IPS DF 19.7 (cell line): ENCODE measurements at regions not wholly inside any gene's neighbourhood (a gene's known extent, or its start where the extent isn't known, plus 50 kb on each side); places are given as distances from the start of the nearest gene placed in this dataset.
"Not testable (repeated sequence)": the region's sequence is repeated elsewhere in the genome, so short reads cannot be mapped to it uniquely, and the experiment has no call there.

ENCODE experiments used
- DNase-seq: peaks from one replicate; pipeline ENCODE4 v3.0.0-alpha.2; 2013; ENCODE audit warnings: low read depth, low spot score

DNA sequence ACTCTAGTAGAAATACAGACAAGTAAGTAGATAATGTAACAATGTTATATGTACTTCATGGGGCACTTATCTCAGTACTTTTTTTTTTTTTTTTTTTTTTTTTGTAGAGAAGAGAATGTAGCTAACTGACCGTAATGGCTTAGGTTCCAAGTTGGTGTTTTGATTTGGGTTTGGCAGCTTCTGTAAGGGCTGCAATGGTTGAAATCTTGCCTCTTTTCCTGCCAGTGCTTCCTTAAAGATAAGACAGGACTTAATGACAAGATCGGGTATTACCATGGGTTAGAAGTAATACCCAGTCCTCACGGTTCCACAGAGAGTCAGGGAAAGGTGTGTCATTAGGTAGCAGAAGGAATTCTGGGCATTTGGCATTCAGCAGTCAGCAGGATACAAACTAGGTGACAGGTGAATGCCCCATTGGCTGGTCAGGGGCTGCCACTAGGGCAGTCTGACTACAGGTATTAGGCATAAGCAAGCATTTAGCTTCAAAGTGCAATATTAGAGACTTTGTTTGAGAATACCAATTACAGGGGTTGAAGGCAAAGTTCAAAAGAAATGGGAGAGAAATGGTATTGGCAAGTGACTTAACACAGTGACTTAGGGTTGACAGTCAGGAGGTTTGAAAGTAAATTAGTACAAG lies 189.4 kb upstream of the RND3 start:
- no peak for DNase-seq

DNA sequence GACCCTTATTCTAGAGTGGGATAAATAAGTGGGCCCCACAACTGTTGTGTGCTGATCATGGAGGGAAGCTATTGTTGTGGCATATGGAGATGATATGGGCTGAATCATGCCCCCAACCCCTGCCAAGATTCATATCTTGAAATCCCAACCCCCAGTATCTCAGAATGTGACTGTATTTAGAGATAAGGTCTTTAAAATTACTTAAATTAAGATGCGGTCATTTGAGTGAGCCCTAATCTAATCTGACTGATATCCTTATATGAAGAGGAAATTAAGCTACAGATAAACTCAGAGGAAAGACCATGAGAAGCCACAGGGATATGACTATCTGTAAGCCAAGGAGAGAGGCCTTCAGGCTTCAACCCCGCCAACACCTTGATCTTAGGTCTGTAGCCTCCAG lies 188.3 kb upstream of the RND3 start:
- no peak for DNase-seq

DNA sequence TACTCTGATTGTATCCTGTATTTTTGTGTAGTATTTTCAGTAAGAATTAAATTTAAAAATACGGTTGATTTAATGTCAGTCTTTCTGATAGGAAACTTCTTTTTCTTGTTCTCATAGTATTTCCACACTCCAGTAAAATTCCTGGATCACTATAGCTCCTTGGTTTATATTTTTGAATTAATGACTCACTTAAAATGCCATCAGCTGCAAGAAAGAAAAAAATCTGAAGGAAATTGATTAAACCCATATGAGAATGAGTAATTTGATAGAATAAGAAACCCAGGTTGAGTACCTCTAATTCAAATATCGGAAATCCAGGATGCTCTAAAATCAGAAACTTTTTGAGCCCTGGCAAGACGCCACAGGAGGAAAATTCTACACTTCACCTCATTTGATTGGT lies 186.8 kb upstream of the RND3 start:
- no peak for DNase-seq

DNA sequence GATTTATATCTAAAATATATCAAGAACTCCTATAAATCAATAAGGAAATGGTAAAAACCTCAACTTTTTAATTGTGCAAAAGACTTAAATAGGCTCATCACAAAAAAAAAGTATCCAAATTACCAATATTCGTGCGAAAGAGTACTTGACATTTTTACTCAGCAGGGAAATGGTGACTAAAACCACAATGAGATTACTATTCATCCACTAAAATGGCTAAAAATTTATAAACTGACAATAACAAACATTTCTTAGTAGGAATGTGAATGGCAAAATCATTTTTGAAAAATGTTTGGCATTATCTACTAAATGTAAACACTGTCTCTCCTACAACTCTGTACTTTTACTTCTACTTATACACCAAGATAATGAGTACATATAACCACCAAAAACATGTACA lies 184.8 kb upstream of the RND3 start:
- DNase-seq: no peak

DNA sequence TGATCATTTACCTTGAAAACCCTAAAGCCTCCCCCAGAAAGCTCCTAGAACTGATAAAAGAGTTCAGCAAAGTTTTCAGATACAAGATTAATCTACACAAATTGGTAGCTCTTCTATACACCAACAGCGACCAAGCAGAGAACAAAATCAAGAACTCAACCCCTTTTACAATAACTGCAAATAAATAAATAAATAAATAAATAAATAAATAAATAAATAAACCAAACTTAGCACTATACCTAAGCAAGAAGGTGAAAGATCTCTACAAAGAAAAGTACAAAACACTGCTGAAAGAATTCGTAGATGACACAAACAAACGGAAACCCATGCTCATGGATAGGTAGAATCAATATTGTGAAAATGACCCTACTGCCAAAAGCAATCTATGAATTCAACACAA lies 182.0 kb upstream of the RND3 start:
- DNase-seq: no peak

DNA sequence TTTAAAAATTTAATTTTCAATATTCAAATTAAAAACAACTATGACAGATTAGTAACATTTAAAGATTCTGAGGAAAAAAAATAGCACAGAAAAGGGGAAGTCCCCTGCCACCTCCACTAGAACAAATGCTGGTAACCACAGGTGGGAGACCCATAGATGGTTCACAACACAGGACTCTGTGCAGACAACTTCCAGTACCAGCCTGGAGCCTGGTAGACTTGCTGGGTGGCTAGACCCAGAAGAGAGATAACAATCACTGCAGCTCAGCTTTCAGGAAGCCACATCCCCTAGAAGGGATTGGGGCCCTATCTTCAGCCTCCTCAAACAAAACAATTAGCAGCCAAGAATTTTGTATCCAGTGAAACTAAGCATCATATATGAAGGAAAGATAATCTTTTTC lies 179.6 kb upstream of the RND3 start:
- not testable (repeated sequence) for DNase-seq

DNA sequence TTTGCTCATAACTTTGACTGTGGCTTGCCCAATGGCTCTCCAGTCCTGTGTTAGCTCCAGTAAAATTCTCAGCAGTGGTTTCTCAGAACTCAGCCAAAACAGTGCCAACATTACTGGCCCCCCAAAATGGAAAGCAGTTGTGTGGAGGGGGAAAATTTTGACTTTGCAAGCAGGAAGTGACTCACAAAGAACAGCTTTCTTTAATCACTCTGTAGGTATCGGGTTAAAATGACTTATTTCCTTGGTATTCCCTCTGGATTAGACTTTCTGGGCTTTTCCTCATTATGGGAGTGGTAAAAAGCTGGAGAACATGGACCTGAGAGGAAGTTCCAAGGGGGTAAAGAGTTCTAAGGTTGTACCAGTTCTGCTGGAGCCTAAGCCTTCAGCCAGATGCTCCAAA lies 175.7 kb upstream of the RND3 start:
- no peak for DNase-seq

DNA sequence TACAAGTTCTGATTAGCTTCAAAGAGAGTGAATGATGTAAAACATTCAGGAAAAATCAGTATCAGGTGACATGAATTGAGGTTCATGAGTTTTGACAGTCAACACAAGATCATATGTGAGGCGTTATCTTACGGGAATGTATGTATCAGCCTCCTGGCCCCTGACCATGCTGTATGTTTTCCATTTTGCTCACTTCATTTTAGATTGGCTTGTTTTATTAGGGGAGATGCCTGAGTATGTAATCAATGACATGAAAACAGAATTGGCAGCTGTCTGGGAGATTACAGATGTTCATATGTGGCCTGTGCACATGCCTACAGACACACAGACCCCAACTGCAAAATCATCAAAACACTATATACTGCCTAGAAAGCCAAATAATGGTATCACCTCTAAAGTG lies 168.5 kb upstream of the RND3 start:
- no peak for DNase-seq

DNA sequence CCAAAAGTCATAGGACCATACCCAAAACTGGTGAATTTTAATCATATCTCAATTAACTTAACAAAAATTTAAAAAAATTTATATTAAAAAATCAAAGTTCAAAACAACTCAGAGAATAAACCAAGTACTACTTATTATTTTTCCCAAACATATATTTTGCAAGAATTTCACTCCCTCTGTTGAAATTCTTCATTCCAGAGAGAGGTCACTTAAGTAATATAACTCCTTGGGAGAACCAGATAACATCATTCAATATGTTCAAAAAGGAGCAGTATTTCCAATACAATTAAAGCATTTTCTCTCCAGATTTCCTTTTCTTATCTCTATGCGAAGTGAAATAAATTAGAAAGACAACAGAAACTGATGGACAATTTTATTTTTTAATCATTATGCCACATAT lies 165.9 kb upstream of the RND3 start:
- no peak for DNase-seq

DNA sequence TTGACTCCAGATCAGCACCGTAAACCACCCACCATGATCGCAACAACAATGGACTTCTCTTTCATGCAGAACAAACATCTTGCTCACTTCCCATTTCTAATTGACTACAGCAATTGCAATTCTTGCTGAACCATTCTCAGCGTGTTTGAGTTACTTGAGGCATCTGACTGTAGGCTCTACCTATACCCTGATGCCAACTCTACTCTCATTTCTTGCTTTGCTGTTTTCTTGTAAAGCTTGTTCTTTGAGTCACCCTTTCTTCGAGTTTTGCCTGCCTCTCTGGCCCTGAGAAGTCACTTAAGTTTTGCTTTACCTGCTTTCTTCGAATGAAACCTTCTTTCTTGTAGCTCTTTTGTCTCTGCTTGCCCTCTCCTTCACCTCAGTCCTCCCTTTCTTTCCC lies 160.5 kb upstream of the RND3 start:
- DNase-seq: no peak

DNA sequence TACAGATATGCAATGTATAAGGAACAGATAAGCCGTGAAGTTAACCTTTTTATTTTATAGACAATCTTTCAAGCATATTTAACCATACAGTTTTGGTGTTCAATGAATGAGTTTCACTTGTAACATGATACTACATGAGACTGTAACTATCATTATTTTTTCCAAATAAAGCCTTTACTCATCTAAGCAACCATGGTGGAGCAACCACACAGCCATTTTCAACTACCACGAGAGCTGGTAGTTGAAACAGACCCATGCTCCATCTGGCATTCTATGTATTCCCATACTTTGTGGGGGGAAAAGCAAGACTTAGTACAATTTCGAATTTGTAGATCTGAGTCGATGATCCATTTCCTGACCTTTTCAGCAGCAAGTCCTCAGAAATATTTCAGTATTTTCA lies 159.3 kb upstream of the RND3 start:
- no peak for DNase-seq

DNA sequence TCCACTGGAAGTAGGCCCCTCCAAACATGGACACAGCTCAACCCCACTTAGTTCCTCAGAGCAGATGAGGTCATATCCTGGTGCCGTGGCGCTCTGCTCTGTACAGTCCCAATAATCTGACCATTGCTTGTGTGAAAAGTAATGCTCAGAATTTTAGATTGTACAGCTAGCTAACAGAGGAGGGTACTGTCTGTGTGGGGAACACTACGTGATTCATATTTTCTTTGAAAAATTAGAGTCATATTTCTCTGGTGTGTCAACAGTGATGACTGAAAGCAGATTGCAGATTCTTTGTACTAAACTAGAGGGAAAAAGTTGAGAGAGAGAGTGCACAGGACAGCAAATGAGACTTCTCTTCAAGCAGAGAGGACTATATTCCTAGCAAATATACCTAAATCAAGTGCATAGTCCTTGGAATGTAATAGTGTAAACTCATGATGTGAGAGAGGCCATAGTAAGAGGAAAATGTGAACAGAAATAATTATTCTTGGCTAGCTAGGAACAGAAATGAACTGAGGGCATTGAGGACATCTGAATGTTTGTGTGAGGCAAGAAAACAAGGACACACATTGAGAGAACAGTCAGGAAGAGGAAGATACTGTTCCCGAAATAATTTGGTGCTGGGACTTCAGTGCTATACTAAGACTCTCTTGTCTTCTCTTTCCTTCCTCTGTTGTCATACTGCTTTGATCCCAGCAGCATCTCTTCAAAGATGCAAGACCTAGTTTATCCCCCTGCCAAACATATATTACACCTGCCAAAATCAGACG lies 157.0 kb upstream of the RND3 start:
- DNase-seq: no peak

DNA sequence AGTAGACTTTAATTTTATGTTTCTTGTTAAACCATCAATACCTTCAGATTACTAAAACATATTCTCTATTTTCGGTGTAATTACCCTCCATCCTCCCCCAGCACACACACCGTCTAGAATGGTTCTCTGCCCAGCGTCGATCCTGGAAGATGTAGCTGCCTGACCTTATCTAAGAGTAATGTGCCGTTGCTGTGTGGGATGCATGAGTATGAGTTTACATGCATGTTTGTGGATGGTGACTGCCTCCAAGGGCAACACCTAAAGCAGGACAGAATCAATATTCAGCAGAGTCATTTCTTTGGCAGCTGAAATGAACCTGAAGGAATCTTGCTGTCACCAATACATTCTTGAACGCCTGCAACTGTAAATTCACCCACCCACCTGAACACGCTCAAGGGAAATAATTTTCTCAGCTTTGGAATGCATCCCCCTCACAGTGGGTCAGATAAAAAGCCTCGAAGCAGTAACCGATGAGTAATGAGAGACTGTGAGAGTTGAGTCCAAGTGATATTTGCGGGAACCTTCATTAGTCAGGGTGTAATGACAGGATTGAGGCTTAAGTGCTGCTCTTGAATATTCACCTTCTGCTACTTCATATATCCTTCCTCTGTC lies 155.8 kb upstream of the RND3 start:
- DNase-seq: no peak

DNA sequence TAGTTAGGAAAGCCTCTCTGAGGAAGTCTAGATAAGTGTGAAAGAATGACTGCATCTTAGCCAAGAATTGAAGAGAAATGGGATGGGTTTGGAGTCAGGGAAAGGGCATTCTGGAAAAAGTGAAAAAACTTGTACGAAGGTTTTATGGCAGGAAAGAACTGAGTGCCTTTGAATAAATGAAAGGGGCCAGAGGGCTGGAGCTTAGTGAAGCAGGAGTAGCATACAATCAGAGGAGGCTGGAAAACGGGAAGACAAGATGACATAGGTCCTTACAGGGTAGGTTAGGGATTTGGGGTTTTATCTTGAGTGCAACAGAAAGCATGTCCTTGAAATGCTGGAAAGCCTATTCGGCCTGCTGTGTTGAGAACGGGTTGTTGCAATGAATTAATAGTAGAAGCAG lies 152.6 kb upstream of the RND3 start:
- DNase-seq: no peak

DNA sequence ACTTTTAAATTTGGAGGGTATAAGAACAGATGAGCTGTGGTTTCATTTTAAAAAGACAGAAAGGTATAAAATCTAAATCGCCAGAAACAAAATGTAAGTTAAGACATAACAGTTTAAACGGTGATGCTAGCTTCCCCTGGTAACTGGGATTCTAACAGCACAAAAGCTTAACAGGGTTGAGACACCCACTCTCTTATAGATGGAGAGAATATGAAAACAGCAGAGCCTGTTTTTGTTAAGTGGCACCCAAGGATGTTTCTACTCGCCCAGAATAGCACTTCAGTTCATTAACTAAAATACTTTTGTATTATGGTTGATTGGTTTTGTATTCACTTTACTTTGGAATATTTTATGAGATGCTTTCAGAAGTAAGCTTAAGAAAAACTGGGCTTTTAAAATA lies 151.9 kb upstream of the RND3 start:
- no peak for DNase-seq

DNA sequence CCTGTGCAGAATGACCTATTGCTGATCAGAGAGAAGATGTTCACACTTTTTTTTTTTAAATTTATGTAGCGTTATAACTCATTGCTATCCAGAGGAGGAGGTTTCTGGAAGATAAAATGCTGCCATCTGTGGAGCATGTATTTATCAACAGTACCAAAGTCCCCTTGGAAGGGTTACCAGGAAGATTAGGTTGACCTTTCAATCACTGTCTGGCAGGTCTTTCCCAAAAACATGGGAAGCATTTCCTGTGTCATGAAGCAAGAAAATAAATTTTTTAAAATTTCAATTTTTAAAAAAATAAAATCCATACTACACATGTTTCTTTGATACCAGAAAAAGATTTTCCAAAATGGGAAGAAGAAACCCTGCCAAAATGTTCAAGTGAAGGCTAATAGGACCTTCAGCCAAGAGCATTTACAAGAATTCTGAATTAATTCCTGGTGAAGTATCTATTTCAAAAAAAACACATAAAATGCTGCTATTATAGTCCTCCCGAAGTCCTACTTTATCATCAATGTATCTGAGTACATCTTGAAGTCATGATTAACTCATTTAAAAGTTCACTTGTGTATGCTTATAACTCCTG lies 143.9 kb upstream of the RND3 start:
- no peak for DNase-seq

DNA sequence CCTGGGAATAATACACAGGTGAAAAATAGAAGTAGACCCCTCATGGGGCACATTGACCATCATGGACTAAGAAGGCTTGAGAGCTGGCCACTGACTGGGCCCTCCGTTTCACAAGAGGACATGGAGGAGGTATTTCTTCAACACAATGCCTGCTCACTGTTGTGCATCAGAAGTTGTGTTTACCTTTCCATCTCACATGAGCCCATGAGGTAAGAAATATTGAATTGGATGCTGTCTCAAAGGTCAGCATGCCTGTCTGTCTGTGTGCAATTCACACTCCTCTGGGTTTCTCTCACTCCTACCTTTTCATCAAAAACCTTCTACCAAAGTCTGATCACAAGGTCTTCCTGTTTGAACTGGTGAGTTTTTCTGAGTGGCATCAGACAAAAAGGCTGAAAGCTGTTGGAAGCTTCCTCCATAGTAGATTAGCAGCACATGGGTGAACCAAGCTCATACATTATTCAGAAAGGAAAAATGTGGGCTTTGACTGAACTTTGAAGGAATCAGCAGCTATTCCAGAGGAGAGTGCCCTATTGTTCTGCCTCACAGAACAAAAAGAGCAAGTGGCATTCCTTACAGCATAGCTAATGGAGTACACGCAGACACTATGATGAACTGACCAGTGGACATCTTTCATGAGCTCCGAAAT lies 143.2 kb upstream of the RND3 start:
- DNase-seq: no peak

DNA sequence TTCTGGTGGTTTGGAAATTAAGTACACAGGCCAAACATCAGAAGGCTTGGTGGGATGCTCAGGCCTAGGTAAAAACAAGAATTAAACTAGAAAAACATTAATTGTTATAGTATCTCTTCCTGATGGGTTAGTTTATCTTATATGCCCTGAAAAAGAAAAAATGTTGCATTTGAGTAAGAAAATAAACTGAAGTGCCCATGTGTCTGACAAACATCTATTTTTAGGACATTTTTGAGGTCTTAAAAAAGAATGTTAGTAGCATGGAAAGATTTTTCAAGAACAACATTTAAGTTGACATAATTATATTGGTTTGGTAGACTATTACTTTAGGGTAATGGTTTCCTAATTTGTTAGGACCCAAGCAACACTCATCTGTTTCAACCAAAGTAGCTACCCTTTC lies 140.1 kb upstream of the RND3 start:
- DNase-seq: no peak

DNA sequence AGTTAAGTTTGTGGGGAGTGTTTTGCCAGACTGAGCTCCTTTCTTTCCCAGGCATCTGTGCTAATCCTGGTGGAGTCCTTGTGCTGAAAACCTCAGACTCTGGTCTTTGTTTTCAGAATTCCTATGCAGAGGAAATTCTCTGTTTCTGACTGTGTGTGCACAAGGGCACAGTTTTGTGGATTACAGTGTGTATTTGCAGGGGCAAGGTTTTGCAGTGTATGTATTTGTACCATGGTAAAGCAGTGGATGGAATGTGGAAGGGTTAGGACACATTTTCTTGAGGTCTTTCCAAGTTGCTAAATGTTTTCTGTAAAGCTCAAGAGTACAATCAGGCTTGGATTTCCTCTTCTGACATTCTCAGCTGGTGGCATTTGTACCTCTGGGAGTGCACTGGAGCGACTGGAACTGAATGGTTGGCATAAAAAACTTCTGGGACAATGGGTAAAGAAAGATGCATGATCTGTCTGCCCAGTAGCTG lies 139.5 kb upstream of the RND3 start:
- DNase-seq: no peak

DNA sequence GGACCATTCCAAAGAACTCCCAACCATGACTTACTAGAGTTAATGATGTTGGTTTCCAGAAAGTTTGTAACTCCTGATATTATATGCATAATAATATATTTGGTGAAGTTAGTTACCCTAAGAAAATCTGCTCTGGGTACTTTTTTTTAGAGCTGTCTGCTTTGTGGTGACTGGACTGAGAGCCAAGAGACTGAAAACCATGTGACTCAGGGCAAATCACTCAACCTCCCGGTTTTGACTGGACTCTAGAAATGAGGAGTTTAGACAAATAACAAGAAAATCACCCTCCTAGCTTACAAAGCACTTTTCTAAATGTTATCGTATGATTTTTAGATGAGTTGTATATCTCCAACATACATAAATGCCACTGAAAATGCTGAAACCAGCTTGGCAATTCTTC lies 138.3 kb upstream of the RND3 start:
- DNase-seq: no peak

DNA sequence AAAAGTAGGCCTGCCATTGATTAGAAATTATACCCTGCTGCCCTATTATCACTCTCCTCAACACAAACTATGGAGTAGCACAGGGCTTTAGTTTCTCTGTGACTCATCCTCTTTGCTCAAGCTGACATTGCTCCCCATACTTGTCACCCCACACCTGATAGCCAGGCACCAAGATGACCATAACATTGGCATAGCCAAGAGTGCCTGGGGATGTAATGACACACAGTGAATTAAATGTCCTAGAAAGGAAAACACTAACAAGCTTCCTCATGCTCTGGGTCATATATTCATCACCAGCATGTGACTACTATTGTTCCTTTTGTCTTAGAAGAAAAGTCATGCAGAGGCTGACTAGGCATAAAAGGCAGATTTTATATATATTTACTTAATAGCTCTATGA lies 137.8 kb upstream of the RND3 start:
- DNase-seq: no peak

DNA sequence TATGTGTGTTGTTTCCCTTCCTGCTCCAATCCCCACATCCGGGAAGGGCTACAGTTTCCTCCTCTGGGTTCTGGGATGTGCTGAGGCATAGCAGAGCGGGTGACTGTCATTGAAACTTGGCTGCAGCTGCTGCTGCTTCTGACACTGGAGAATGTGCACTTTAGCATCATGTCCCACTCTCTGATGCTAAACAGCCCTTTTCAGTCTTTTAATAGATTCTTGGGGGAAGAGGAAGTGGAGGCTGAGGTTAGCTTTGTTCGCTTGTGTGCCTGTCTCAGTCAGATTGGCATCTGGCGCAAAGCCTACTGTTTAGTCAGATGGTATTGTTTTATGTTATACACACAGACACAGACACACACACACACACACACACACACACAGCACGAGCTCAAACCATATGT lies 136.5 kb upstream of the RND3 start:
- DNase-seq: no peak
